A549 (cell line): ENCODE measurements at regions not wholly inside any gene's neighbourhood (a gene's known extent, or its start where the extent isn't known, plus 50 kb on each side); places are given as distances from the start of the nearest gene placed in this dataset.

ENCODE experiments used
- ATAC-seq, 2 experiments: fragments of 200-7000 bp in 1 of 2; fragments of >200 bp in 1 of 2; cut with Nextera tagmentation in 1 of 2; cut with Tn5 transposase in 1 of 2; 3 replicates each; pipeline versions ENCODE4 v1.8.0 to v1.9.1; 2018 to 2020; ENCODE audit warnings: mild to moderate bottlenecking in 1 of 2, moderate library complexity in 1 of 2
- CTCF ChIA-PET: fragments of 300-600 bp; sonication (Branson Sonifier 250); formaldehyde crosslinking; extraction: SDS; loops from one replicate; lab custom pipeline; 2021; ENCODE audit warnings: antibody characterized with exemption, inconsistent platforms; lab: Yijun Ruan, JAX
- POLR2A ChIA-PET: fragments of 350-600 bp; formaldehyde crosslinking; extraction: SDS; loops from one replicate; lab custom pipeline; 2021; ENCODE audit warnings: antibody characterized with exemption, inconsistent platforms; lab: Yijun Ruan, JAX
- DNase-seq, 2 experiments: peaks; one replicate each; pipeline versions ENCODE4 v3.0.0 to v3.0.0-alpha.2; 2011 to 2016; ENCODE audit warnings: low read depth in 1 of 2, low spot score in 1 of 2
- FAIRE-seq: peaks from 2 replicates; lab custom pipeline; 2011; peaks lifted over from hg19 to GRCh38; lab: Jason Lieb, UNC
- H3K27ac ChIP-seq, 2 experiments: fragments of >200 bp; sonication (Bioruptor Twin); formaldehyde crosslinking; 3 replicates each; pipeline ENCODE4 v1.5.1; 2016 to 2017
- H3K4me1 ChIP-seq: fragments of >200 bp; sonication (Bioruptor Twin); formaldehyde crosslinking; 3 replicates; pipeline ENCODE4 v1.6.1; 2016
- H3K4me2 ChIP-seq: fragments of >200 bp; sonication (Bioruptor Twin); formaldehyde crosslinking; 3 replicates; pipeline ENCODE4 v1.6.1; 2016
- H3K4me3 ChIP-seq: fragments of >200 bp; sonication (Bioruptor Twin); formaldehyde crosslinking; 3 replicates; pipeline ENCODE4 v1.5.1; 2016
- H3K9me3 ChIP-seq: fragments of >200 bp; sonication (Bioruptor Twin); formaldehyde crosslinking; 3 replicates; pipeline ENCODE4 v1.6.1; 2016
- ATOH8 ChIP-seq: fragments of 250-450 bp; sonication (Bioruptor Pico); IDR thresholded peaks from 2 replicates; pipeline ENCODE4 v1.5.0; 2020; ENCODE audit warnings: low read depth, mild to moderate bottlenecking, moderate library complexity
- E2F6 ChIP-seq: IDR thresholded peaks from 2 replicates; pipeline ENCODE4 v1.6.1; 2012; ENCODE audit warnings: low read depth, borderline replicate concordance
- EHF ChIP-seq: fragments of 250-450 bp; sonication (Bioruptor Pico); IDR thresholded peaks from 2 replicates; pipeline ENCODE4 v1.5.0; 2020; ENCODE audit warnings: mild to moderate bottlenecking
- EHMT2 ChIP-seq: fragments of 200-600 bp; sonication (generic); IDR thresholded peaks from 2 replicates; pipeline ENCODE4 v1.6.1; 2016; ENCODE audit warnings: antibody characterized with exemption, low read depth, mild to moderate bottlenecking, moderate library complexity
- EP300 ChIP-seq, 2 experiments: fragments of >200 bp; sonication (Bioruptor Twin); formaldehyde crosslinking; IDR thresholded peaks; 2 replicates in 1 of 2; 3 replicates in 1 of 2; pipeline ENCODE4 v1.6.1; 2016 to 2017
- FOSL2 ChIP-seq, 2 experiments: fragments of 450-650 bp in 1 of 2; fragments of >200 bp in 1 of 2; sonication (Bioruptor Twin) in 1 of 2; formaldehyde crosslinking; IDR thresholded peaks; 2 replicates each; pipeline versions ENCODE4 v1.5.0 to v1.6.1; 2016 to 2020; ENCODE audit warnings: mild to moderate bottlenecking in 1 of 2, moderate library complexity in 1 of 2
- FOXS1 ChIP-seq: fragments of 250-450 bp; sonication (Bioruptor Pico); IDR thresholded peaks from 2 replicates; pipeline ENCODE4 v1.5.0; 2020; ENCODE audit warnings: mild to moderate bottlenecking, moderate library complexity
- GATA3 ChIP-seq: IDR thresholded peaks from 2 replicates; pipeline ENCODE4 v1.6.1; 2012; ENCODE audit warnings: borderline replicate concordance
- HDAC2 ChIP-seq: fragments of 200-600 bp; sonication (generic); IDR thresholded peaks from 2 replicates; pipeline ENCODE4 v1.6.1; 2016
- HEYL ChIP-seq: fragments of 250-450 bp; sonication (Bioruptor Pico); IDR thresholded peaks from 2 replicates; pipeline ENCODE4 v1.8.0; 2021; ENCODE audit warnings: mild to moderate bottlenecking, moderate library complexity
- HOXB13 ChIP-seq: fragments of 250-450 bp; sonication (Bioruptor Pico); IDR thresholded peaks from 2 replicates; pipeline ENCODE4 v1.5.0; 2020; ENCODE audit warnings: low read depth, mild to moderate bottlenecking, moderate library complexity
- HOXB5 ChIP-seq: fragments of 250-450 bp; sonication (Bioruptor Pico); IDR thresholded peaks from 2 replicates; pipeline ENCODE4 v1.5.0; 2020; ENCODE audit warnings: mild to moderate bottlenecking, moderate library complexity
- JUN ChIP-seq, 2 experiments: fragments of >200 bp; sonication (Bioruptor Twin); formaldehyde crosslinking; IDR thresholded peaks; 2 replicates in 1 of 2; 3 replicates in 1 of 2; pipeline ENCODE4 v1.6.1; 2016 to 2017
- JUNB ChIP-seq: fragments of >200 bp; sonication (Bioruptor Twin); formaldehyde crosslinking; IDR thresholded peaks from 2 replicates; pipeline ENCODE4 v1.6.1; 2016
- KDM5A ChIP-seq: fragments of 200-600 bp; sonication (generic); IDR thresholded peaks from 2 replicates; pipeline ENCODE4 v1.6.1; 2016; ENCODE audit warnings: antibody characterized with exemption, mild to moderate bottlenecking
- MAFK ChIP-seq: fragments of 450-650 bp; IDR thresholded peaks from 2 replicates; pipeline ENCODE4 v1.6.1; 2014; ENCODE audit not compliant: partially characterized antibody
- MAX ChIP-seq: IDR thresholded peaks from 2 replicates; pipeline ENCODE4 v1.6.1; 2012
- MAZ ChIP-seq: fragments of 150-350 bp; IDR thresholded peaks from 2 replicates; pipeline ENCODE4 v1.6.1; 2014; ENCODE audit warnings: antibody characterized with exemption, low read depth, low read length, borderline replicate concordance
- NPAS2 ChIP-seq: fragments of 250-450 bp; sonication (Bioruptor Pico); IDR thresholded peaks from 2 replicates; pipeline ENCODE4 v1.8.0; 2022; ENCODE audit warnings: mild to moderate bottlenecking, moderate library complexity, borderline replicate concordance
- PHF8 ChIP-seq: fragments of 200-600 bp; sonication (generic); IDR thresholded peaks from 2 replicates; pipeline ENCODE4 v1.6.1; 2016; ENCODE audit warnings: low read depth, mild to moderate bottlenecking, antibody characterized with exemption, moderate library complexity, borderline replicate concordance
- POLR2A ChIP-seq: IDR thresholded peaks from 2 replicates; pipeline ENCODE4 v1.6.1; 2012; ENCODE audit warnings: mild to moderate bottlenecking, low read length
- RCOR1 ChIP-seq: fragments of 150-350 bp; IDR thresholded peaks from 2 replicates; pipeline ENCODE4 v1.6.1; 2014; ENCODE audit warnings: antibody characterized with exemption, low read length, low read depth
- USF2 ChIP-seq: fragments of 450-650 bp; IDR thresholded peaks from 2 replicates; pipeline ENCODE4 v1.6.1; 2014; ENCODE audit warnings: antibody characterized with exemption
- WGBS: methylation state at CpG from one replicate; pipeline ENCODE4 v1.1.6; 2017; ENCODE audit errors: missing lambda C conversion rate; 5-methylcytosine and 5-hydroxymethylcytosine counted together

GRCh38 chr9:85431339-85432102 lies 310.2 kb downstream of the AGTPBP1 start:
- no peak overlapping the region for H3K4me3 ChIP-seq
- H3K27ac ChIP-seq = no peak overlapping the region
- 21% methylated on average over 3 of the region's 3 CpGs for WGBS
- ATAC-seq (no peak), FAIRE-seq (no peak), DNase-seq (no peak)
- ChIA-PET CTCF (interaction anchor here (1.2 to 1.8 kb wide), 3 partner anchors 173 to 1034 kb away, joined by 4 to 5 read pairs (median 5); no protein-coding TSS in a partner anchor), POLR2A (no interaction called here)
- no peaks in the 10 kb centered on the region for H3K9me3 ChIP-seq
- H3K4me2 ChIP-seq = no peak overlapping the region
- H3K4me1 ChIP-seq = no peaks in the 10 kb centered on the region
- no peak for TF ChIP-seq HDAC2
- no peak for TF ChIP-seq FOSL2 (IDR thresholded peaks at IDR 0.05)
- peak; percentile 17; the same call in 1 of the 2 replicates for TF ChIP-seq FOSL2 (CRISPR knock-in tag; IDR thresholded peaks at IDR 0.05)
- TF ChIP-seq RCOR1 = no peak

GRCh38 chr9:85430659-85431338 lies 311.0 kb downstream of the AGTPBP1 start:
- Histone ChIP-seq H3K9me3 (no peaks in the 10 kb centered on the region), H3K4me1 (no peaks in the 10 kb centered on the region), H3K4me2 (no peak overlapping the region), H3K4me3 (no peak overlapping the region), H3K27ac (no peak overlapping the region)
- no peak for ATAC-seq
- TF ChIP-seq HOXB13 (CRISPR knock-in tag) (no peak), GATA3 (no peak), ATOH8 (no peak), HEYL (CRISPR knock-in tag) (no peak), MAZ (no peak), EP300 (IDR thresholded peaks at IDR 0.05) (no peak), EHF (CRISPR knock-in tag) (no peak), EHMT2 (no peak), JUN (IDR thresholded peaks at IDR 0.05) (no peak), MAFK (no peak), JUNB (no peak), KDM5A (no peak), MAX (no peak)
- CTCF ChIA-PET = interaction anchor here (0.7 to 1.8 kb wide), 5 partner anchors 14 to 1034 kb away, joined by 3 to 5 read pairs (median 4); no protein-coding TSS in a partner anchor
- no peak for FAIRE-seq
- no peak for DNase-seq
- POLR2A ChIA-PET = no interaction called here
- WGBS = 59% methylated on average over 18 of the region's 18 CpGs

- FAIRE-seq = no peak
- no peak overlapping the region for H3K4me2 ChIP-seq
- no peak overlapping the region for H3K27ac ChIP-seq
- DNase-seq = no peak
- ATAC-seq = no peak
- ChIA-PET CTCF (interaction anchor here (0.9 to 1.1 kb wide), 3 partner anchors 9 to 1031 kb away, joined by 3 to 4 read pairs (median 4); no protein-coding TSS in a partner anchor), POLR2A (no interaction called here)
- H3K4me3 ChIP-seq = no peak overlapping the region
- no peaks in the 10 kb centered on the region for H3K4me1 ChIP-seq
- H3K9me3 ChIP-seq = no peaks in the 10 kb centered on the region
- no peak for TF ChIP-seq POLR2A
- TF ChIP-seq FOXS1 (CRISPR knock-in tag) = no peak
- no peak for TF ChIP-seq NPAS2 (CRISPR knock-in tag)
- TF ChIP-seq USF2 = no peak
- no peak for TF ChIP-seq HOXB5 (CRISPR knock-in tag)
- no peak for TF ChIP-seq E2F6
- TF ChIP-seq HEYL (CRISPR knock-in tag) = no peak
- no peak for TF ChIP-seq PHF8
- no peak for TF ChIP-seq ATOH8
- no peak for TF ChIP-seq JUNB
- no peak for TF ChIP-seq KDM5A
- TF ChIP-seq, all 56 proteins: peak for 0
- WGBS = 55% methylated on average over 6 of the region's 6 CpGs
These were observed 313.5 kb downstream of the AGTPBP1 start for GRCh38 chr9:85428230-85428629.
